HFF-Myc (cell line): ENCODE measurements at regions not wholly inside any gene's neighbourhood (a gene's known extent, or its start where the extent isn't known, plus 50 kb on each side); places are given as distances from the start of the nearest gene placed in this dataset.

Experiments
- DNase-seq: peaks from one replicate; pipeline ENCODE4 v3.0.0-alpha.2; 2011; ENCODE audit warnings: low read depth; ENCODE audit errors: extremely low read depth
- H3K4me3 ChIP-seq: replicated peaks from 2 replicates; pipeline ENCODE4 v1.5.1; 2011; ENCODE audit warnings: low read depth, mild to moderate bottlenecking, control low read depth, low read length
- TF ChIP-seq, protein P1 (sequence below): IDR thresholded peaks from 2 replicates; pipeline ENCODE4 v1.5.1; 2012; ENCODE audit warnings: mild to moderate bottlenecking, low read depth, low read length, control low read depth; ENCODE audit errors: missing control alignments

DNA sequence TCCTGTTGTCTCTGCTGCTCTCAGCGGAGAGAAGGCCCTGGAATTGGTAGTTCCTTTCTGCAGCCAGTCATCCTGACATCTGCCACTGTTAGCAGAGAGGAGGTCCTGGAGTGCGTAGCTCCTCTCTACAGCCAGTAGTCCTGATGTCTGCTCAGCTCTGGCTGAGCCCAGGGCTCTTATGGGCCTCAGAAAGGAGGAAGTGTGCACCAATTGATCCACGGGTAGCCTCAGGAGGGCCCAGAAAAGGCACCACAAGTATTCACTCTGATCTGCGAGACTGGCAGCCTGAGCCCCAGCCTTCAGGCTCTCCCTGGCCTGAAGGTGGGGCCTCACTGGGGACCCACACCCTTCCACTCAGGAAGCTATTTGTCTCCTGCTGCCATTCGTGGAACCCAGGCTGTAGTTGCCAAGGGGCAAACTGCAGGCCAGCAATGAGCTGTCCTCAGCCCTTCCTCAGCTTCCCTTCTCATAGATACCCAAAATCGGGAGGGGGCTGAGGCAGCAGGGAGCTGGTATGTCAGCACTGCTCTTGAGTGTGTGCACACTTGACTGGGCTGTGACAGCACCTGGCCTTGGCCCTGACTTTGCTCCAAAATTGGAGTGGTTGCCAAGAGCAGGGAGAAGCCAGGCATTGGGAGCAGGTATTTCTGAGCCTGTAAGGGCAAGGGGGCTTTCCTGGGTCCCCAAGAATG, 1049.5 kb upstream of the ACO1 start:
- TF ChIP-seq, protein P1, sequence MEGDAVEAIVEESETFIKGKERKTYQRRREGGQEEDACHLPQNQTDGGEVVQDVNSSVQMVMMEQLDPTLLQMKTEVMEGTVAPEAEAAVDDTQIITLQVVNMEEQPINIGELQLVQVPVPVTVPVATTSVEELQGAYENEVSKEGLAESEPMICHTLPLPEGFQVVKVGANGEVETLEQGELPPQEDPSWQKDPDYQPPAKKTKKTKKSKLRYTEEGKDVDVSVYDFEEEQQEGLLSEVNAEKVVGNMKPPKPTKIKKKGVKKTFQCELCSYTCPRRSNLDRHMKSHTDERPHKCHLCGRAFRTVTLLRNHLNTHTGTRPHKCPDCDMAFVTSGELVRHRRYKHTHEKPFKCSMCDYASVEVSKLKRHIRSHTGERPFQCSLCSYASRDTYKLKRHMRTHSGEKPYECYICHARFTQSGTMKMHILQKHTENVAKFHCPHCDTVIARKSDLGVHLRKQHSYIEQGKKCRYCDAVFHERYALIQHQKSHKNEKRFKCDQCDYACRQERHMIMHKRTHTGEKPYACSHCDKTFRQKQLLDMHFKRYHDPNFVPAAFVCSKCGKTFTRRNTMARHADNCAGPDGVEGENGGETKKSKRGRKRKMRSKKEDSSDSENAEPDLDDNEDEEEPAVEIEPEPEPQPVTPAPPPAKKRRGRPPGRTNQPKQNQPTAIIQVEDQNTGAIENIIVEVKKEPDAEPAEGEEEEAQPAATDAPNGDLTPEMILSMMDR: no peak
- no peak overlapping the region for H3K4me3 ChIP-seq
- DNase-seq: no peak

DNA sequence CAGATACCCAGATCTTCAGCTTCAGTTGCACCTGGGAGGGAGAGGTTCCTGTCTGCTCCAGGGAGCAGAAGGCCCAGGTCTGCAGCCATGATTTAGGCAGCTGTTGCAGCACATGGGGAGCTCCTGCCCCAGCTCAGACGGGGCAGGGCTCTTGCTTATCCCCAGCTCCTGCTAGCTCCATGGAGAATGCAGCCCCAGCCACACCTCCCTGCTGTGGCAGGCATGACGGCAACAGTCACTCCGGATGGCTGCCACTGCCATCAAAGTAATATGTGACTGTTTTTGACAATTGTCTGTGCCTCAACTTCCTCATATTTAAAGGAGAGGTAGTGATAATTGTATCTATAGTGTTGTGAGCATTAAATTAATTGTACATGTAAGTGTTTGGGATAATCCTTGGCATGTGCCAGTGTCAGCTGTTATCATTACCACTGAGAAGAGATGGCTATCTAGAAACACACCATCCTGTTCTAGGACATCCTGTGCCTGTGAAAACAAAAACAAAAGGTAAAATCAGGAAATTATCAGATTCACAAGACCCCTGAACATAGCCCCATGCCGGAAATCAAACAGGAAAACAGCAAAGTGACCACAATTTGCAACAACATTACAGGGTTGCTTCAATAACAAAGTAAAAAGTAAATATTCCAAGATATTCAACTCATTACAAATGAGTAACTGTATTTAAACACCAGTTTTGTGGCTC, 1048.8 kb upstream of the ACO1 start:
- DNase-seq: no peak
- TF ChIP-seq, protein P1: no peak
- H3K4me3 ChIP-seq: no peak overlapping the region

DNA sequence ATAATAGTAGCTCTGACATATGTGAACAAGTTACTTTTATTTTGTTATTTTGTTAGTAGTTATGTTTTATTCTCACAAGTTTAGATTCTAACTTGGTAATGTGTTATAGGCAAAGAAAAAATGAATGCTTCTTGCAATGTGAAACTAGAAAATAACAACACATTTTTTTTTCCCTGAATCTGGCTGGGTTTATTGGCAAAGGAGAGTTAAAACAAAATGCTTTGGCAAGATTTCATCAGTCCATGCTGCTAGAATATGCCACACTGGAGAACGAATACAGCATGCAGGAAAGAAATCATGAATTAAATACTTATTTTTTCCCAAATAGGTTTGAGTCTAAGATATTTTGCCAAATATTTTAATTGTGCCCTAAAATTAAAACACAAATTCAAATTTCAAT, 1048.1 kb upstream of the ACO1 start:
- TF ChIP-seq, protein P1: no peak
- H3K4me3 ChIP-seq: no peak overlapping the region
- no peak for DNase-seq

DNA sequence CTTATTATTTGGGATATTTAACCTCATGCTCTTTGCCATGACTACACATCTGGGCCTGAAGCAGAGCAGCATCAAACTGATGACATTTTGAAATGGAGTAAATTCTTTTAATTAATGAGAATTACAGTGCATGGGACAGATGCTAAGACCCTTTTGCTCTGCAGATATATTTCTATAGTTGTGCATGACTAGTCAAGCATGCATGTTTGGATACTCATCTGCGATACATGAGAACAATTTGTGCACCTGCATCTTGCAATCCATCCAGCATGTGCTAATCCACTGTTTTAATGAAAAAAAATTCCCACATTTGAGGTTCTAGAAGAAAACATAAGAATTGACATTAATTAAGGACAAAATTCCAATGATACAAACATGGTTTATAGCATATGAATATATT, 1047.6 kb upstream of the ACO1 start:
- no peak for DNase-seq
- H3K4me3 ChIP-seq: no peak overlapping the region
- TF ChIP-seq, protein P1: no peak

DNA sequence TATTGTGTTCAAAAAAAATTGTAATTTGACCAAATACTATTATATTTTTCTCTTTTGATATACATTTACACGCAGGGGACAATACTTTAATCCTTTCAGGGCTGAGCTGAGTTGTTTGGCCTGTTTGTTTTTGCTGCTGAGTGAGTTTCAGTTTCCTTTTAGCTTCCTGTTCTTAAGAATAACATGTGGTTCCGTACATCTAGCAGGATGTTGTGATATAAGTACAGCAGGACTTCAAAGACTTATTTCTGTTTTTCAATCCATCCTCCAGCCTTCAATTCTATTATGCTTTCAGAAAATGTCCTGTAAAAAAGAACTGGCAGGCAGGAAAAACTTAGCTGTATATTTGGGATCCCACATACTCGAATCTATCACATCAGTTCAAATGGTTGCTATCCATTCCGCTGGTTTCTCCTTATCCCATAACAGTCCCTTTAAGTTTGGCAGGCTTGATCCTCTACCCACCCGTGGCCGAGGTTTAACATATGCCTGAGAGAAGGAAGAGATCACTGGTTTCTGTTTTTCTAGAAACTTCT, 1037.3 kb upstream of the ACO1 start:
- no peak overlapping the region for H3K4me3 ChIP-seq
- DNase-seq: no peak
- TF ChIP-seq, protein P1: no peak

DNA sequence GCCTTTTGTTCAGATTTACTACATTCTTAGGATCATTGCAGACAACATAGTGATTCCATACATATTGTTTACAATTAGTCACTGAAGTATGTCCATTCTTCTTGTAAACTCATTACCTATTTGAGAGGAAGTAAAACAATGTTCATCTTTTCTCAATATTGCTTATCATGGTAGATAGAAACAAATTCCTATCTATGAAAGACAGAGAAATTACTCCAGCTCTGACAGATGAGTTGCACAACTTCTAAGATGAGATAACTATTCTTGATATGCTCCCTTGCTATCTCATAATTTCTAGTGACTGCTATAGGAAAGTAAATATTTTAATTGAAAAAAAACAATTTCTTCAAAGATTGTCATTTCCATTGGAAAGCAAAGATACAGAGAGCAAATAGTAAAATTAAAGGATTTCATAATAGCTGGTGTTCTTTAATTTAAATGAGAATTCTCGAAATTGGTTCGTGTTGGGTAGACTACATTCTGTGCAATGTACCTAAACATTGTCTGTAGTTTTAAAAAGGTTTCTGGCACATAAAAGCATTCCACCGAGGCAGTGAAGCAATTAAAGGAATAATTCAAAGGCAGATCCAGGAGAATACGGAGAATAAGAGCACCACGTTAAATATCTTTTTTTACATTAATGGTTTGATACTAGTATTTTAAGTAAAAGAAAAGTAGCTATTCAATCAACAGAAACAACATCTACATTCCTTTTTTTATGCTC, 1029.1 kb upstream of the ACO1 start:
- TF ChIP-seq, protein P1: no peak
- no peak for DNase-seq
- H3K4me3 ChIP-seq: no peak overlapping the region
